Stimulated activated CD8-positive, alpha-beta memory T cell treated with anti-CD3 and anti-CD28 coated beads, Interleukin-7, amount 100 ng/mL, for 4 hours (primary cell): ENCODE measurements at regions not wholly inside any gene's neighbourhood (a gene's known extent, or its start where the extent isn't known, plus 50 kb on each side); places are given as distances from the start of the nearest gene placed in this dataset.
"Not testable (repeated sequence)": the region's sequence is repeated elsewhere in the genome, so short reads cannot be mapped to it uniquely, and the experiment has no call there.

Source experiments
- DNase-seq, 2 donors: peaks; one replicate each; pipeline ENCODE4 v3.0.0-alpha.2; 2020; ENCODE audit warnings: low read depth in 2 of 2

- DNase-seq: not testable (repeated sequence)
Observed at GRCh38 chr3:48101301-48101650, 85.1 kb upstream of the MAP4 start.

- no peak for DNase-seq
Observed at GRCh38 chr3:48092270-48092669, 76.1 kb upstream of the MAP4 start.

- DNase-seq: no peak
Observed at GRCh38 chr3:48090166-48090939, 74.1 kb upstream of the MAP4 start.

DNA sequence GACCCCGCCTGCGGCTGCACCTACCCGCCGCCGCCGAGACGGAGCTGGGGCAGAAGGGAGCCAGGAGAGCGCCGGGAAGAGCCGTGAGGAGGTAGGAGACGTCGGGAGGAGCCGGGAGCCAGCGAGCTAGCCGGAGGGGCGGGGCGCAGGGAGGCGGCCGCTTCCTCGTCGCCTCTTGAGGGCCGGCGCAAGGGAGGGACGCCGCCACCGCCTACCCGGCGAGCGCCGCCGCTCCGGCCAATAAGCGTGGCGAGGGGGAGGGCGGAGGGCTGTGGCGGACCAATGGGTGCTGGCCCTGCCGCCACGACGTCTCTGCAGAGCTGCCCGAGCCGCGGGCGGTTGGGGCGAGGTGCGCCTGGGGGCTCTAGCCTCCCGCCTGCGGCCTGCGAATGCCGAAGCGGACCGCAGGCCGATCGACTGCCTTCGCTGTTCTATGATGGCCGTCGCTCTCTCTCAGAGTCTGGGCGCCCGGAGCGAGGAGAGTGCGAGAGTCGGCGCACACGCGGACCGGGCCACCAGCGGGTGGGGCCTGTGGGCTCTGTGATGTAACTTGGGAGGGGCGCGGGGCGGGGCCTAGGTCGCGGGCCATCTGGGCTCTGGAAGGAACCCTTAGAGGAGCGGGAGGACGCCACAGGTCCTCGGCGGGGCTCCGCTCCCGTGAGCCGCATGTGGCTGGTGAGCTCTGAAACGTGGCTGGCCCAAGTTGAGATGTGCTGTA is 72.7 kb upstream of the MAP4 start:
- DNase-seq: peak; percentile 87 to 95

DNA sequence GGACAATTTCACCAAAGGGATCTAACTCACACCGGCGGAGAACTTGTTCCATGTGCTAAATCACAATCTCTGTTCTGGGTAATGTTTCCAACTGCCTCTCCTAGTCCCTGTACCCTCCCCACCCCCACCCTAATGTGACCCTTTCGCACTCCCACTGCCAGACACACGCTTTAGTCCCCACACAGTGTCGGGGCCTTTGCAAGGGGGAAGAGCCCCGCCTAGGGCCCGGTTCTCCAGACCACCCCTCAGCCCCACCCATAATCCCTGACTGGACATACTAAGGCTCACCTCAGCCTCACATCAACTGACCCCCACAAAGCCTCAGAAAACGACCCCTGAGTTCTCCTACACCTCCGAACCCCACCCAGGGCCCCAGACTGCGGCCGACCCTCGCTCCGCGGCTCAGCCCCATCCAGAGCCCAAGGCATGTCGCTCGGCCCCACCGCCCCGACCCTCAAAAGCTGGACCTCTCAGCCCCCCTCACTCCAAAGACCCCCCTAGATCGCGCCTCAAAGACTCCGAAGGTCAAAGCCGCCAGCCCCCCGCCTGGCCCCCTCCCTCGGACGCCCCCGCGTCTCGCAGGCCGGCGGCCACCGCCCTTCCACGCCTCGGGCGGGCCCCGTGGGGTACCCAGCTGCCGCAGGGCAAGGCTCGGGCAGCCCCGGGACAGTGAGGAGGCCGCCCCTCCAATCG is 72.0 kb upstream of the MAP4 start:
- DNase-seq: peak in 1 of 2 donors; percentile 0

- no peak for DNase-seq
Observed at GRCh38 chr3:48086705-48087104, 70.5 kb upstream of the MAP4 start.

DNA sequence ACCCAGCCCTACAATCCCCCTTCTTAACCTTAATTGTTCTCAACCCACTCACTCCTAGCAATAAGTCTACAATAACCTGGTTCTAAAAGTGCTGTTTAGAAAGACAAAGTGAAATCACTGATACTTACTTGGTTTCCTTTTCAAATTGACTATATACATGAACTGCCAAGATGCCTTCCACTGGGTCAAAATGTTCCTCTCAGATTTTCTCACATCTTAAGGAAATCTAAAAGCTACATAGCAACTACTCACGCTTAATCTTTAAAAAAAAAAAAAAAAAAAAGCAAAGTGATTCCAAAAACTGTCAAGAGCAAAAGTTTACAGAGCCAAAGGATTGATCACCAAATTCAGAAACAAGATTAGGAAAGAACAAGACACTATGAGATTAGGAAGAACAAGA is 68.7 kb upstream of the MAP4 start:
- no peak for DNase-seq

- DNase-seq: no peak
Observed at GRCh38 chr3:48084170-48084569, 68.0 kb upstream of the MAP4 start.

DNA sequence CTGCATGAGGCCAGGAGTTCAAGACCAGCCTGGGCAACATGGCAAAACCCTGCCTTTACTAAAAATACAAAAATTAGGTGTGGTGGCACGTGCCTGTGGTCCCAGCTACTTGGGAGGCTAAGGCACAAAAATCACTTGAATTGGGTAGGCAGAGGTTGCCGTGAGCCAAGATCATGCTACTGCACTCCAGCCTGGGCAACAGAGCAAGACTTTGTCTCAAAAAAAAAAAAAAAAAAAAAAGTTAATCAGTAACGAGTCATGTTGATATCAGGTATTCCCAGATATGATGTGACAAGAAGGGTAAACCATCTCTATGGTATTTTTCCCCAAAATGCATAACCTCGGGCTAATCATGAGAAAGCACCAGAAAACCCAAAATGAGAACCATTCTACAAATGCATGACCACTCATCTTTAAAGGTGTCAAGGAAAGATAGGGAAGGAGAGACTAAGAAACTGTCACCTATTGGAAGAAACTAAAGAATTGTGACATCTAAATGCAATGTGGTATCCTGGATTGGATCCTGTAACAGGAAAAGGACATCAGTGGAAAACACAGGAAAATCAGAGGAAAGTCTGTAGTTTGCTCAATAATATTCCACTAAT is 66.5 kb upstream of the MAP4 start:
- DNase-seq: no peak

GRCh38 chr3:48077815-48078214 is 61.6 kb upstream of the MAP4 start:
- no peak for DNase-seq

DNA sequence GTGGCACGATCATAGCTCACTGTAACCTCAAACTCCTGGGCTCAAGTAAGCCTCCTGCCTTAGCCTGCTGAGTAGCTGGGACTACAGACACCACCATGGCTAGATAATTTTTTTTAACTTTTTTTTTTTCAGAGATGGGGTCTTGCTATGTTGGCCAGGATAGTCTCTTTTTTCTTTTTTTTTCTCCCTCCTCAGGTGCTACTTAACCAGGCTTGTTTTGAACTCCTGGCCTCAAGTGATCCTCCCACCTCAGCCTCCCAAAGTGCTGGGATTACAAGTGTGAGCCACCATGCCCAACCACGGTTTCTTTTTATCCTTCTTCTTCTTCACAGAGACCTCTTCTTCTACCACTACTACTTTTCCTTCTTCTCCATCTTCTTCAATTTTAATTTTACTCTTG is 53.8 kb upstream of the MAP4 start:
- no peak for DNase-seq

GRCh38 chr3:48069339-48069738 is 53.1 kb upstream of the MAP4 start:
- DNase-seq: no peak

DNA sequence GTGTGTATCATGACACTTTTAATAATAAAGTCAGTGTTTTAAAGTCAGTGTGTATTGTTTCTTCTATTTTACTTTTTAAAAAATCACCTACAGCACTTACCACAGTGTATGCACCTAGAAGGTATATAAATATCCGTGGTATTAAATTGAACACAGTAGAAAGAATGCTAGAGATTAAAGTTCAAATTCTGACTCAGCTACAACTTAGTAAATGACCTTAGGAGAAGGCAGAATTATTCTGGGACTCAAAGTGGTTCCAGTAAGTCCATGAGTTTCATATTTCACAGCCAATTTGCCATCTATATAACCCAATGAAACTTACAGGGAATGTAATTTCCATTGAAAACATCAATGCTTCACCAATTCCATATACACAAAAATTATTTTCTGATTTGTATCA is 52.7 kb upstream of the MAP4 start:
- no peak for DNase-seq

DNA sequence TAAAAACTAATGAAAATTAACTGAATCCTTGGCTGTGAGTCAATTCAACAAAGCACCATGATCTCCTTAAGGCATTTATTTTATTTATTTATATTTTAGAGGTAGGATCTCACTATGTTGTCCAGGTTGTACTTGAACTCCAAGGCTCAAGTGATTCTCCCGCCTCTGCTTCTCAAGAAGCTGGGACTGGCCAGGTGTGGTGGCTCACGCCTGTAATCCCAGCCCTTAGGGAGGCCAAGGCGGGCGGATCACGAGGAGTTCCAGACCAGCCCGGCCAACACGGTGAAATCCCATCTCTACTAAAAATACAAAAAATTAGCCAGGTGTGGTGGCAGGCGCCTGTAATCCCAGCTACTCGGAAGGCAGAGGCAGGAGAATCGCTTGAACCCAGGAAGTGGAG is 52.1 kb upstream of the MAP4 start:
- DNase-seq: not testable (repeated sequence)

DNA sequence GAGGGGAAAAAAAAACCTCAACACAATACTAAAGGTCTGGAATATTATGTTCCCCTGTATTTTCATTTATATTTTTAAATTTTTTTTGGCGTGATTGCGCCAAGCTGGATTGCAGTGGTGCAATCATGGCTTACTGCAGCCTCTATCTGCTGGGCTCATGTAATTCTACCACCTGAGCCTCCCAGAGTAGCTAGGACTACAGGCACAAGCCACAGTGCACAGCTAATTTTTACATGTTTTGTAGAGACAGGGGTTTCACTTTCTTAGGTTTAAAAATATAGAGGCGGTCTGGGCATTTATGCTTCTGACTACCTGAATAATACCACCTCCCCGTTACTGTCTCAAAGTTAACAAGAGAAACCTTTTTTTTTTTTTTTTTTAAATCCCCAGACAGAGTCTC is 51.1 kb upstream of the MAP4 start:
- DNase-seq: no peak
